Ecto neural progenitor cell (in vitro differentiated cells): ENCODE measurements at regions not wholly inside any gene's neighbourhood (a gene's known extent, or its start where the extent isn't known, plus 50 kb on each side); places are given as distances from the start of the nearest gene placed in this dataset.

ENCODE experiments used
- DNase-seq: peaks from one replicate; pipeline ENCODE4 v3.0.0-alpha.2; 2018; ENCODE audit warnings: low spot score

DNA sequence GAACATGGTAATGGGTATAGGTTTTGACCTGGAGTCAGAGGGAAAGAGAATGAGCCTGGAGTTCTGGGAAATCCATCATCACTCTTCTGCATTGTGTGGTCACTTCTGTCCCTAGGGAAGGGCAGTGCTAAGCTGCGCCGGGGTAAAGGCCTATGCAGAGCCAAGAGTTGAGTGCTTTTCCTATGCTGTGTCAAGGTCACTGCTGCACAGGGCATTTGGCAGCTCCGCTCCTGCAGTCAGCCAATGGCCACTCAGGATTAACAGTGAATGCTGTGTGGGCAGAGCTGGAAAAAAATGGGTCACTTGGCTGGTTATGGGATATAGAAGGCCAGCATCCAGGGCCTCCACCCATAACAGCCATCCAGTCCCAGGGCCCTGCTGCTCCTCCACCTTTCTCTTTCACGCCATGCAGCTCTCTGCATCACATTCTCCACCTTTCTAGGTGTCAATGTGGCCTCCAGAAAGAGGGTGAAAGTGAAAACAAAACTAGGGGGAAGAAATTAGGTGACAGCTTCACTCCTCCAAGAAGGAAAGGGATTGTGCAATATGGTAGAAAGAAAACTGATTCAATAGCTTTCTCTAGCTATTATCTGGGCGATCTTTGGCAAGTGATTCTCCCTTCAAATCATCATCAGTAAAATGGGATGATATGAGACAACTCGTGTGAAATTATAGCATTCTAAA, 279.3 kb upstream of the ANKRD55 start:
- no peak for DNase-seq

DNA sequence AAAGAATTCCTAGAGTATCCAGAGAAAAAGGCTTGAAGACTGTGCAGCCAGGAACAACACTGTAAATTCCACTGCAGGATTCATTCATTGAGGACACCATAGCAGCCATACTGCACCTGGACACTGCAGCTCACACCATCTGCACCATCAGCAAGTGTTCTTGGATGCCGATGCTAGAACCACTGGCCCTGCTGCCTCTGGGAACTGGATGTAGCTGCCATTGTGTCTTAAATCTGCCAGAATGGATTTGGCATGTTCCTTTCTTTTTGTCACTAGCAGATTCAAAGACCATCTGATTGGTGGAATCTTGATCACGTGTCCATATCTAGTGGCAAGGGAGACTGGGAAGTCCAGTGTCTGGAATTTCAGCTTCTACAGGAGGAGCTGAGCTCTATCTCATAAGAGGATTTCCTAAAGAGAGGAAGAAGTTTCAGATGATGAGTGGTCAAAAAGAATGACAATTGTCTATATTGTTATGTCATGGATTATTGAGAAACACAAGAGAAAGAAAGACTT, 278.3 kb upstream of the ANKRD55 start:
- DNase-seq, result no peak

DNA sequence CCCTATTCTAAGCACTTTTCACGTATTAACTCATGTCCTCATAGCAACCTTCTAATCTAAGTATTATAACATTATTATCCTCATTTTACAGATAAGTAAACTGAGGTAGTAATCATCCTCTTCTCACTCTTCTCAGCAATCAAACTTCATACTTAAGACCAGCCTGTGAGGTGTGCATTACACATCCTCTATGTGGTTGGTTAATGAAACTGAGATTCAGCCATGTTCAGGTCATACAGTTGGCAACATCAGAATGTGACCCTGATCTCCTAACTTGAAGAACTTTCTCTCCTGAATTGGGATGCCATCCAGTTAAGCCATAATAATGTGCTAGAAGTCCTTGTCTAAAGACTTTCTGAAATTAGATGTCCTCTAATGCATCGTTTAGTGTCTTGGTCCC, 275.1 kb upstream of the ANKRD55 start:
- no peak for DNase-seq

DNA sequence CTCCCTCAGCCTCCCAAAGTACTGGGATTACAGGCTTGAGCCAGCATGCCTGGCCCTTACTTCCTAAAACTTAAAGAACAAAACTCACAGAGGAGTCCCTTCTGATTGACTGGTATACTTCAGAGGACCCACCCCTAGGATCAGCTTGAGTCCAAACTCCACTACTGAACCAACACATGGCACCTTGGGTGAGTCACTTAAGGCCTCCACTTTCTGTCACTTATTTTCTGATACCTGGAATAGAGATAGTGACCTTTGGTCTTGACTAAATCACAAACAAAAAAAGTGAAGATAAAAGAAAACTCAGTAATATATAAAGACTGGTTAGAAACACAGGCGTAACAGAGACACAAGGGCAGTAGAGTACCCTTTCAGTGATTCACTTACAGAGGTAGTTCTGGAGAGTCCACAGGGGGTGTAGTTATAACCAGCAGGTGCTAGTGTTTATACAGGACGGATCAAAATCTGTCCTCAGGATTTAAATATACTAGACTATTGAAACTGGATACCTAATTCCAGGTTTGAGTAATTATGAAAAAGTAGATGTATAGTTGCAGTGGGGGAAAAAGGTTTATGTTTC, 274.3 kb upstream of the ANKRD55 start:
- DNase-seq, result no peak

DNA sequence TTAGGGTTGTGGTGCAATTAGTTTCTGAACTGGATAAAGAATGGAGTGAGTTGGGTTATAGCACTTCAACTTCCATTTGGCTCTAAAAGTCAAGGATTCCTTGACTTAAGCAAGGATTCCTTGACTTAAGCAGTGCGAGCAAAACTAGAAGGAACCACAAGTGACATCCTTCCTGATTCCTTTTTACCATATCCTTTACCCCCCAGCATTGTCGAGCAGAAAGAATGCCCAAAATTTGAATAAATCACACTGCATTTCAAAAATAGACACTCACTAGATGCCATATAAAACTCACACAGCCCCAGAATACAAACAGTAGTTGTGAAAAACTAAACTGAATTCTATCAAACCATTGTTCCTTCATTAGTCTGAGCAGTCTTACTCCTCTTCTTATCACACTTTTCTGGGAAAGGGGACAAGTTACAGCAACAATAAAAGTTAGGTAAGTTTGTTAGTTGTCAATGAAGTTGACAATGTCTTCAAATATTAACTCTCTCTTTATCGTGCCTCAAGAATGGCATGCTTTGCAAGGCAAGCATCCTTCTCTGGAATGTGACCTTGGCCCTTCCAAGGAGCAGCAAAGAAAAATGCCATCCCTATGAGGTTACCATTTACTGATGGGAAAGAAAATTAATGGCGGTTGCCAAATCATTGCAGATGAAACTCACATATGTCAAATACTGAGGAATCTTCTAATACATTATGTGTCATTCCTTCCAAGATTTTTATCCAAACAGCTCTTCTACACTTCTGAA, 273.3 kb upstream of the ANKRD55 start:
- no peak for DNase-seq

DNA sequence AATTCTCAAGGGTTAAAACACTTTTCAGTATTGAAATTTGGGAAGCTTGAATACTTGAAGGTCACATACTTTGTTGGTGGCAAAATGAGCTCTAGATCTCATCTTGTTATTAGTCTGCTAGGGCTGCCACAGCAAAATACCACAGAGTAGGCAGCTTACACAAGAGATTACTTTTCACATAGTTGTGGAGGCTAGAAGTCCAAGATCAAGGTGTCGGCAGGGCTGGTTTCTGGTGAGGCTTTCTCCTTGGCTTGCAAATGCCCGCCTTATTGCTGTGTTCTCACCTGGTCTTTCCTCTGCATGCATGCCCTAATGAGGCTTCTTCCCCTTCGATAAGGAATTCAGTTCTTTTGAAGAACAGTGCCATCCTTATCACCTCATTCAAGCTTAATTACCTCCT, 270.8 kb upstream of the ANKRD55 start:
- DNase-seq, result no peak

DNA sequence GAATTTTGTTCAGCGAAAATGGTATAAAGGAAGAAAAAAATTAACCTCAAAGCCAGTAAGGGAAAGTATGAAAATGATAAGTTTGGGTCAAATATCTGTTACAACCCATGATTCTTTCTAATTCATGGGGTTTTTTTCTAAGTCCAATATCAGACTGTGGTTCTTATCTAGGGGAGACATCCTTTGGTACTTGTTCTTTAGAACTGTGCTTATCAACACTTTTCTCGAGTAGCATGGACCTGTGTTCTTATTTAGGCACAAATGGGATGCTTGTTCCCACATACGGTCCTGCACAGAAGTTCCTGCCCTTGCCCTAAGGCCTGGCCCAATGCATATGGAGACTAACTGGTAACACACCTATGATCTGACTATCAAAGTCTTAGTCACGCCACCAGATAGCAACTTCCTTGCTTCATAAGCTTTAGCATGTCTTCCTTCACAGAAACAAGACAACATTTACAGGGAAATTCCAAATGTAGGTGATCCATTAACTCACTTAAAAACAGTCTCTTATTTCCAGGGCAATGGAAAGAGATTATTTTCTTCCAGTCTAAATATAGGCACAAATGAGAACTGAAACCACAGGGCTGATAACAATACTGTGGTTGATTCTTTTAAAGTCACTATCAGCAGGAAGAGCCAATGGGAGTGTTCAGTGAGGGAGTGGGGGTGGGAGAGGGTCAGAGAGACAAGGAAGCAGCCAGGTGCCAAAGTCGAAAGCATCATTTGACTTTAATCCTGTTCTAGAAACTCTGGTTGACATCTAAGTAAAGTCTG, 268.8 kb upstream of the ANKRD55 start:
- DNase-seq, result no peak

DNA sequence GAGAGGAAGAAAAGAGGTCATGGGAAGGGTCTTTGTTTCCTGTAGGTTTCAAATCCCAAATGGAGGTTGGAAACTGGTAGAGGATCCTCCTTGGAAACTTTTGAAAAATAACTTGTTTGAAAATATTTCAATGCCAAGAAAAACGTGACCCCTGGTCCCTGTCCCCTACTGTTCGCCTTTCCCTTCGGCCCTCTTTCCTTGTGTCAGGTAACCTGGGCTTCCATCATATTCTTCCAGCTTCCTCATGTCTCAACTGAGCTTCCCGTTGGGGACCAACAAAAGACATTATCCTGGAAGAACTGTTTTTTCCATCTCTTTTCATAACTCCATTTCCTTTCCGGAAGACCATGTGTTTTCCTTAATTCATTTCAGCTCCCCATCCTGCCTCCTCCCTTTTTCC, 266.8 kb upstream of the ANKRD55 start:
- DNase-seq, result no peak

DNA sequence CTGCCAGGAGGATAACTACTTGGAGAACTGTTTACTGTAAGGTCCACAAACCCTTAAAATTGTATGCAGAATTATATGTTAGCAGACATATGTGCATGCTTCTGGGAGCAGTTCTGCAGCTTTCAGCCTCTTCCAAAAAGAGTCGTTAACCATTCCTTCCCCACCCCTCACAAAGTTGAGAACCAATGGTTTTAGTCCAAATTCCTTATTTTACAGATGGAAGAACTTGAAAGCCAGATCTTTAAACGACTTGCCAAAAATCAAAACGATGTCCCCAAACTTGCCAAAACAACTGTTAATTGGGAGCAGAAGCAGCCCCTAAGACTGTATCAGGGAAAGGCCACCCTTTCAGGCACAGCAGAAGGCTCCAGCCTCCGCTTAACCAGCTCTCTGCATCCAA, 266.4 kb upstream of the ANKRD55 start:
- DNase-seq, result no peak

DNA sequence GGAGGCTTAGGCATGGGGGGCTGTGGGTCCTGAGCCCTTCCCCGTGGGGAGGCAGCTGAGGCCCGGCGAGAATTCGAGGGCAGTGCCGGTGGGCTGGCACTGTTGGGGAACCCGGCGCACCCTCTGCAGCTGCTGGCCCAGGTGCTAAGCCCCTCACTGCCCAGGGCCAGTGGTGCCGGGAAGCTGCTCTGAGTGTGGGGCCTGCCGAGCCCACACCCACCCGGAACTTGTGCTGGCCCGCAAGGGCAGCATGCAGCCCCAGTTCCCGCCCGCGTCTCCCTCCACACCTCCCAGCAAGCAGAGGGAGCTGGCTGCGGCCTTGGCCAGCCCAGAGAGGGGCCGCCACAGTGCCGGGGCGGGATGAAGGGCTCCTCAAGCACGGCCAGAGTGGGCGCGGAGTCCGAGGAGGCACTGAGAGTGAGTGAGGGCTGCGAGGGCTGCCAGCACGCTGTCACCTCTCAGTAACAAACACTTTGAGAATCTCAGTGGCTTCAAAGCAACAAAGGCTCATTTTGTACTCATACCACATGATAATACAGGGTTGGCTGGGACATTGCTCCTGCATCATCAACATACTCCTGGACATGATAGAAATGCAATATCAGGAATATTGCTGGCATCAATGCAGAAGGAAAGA, 265.7 kb upstream of the ANKRD55 start:
- DNase-seq, result no peak

DNA sequence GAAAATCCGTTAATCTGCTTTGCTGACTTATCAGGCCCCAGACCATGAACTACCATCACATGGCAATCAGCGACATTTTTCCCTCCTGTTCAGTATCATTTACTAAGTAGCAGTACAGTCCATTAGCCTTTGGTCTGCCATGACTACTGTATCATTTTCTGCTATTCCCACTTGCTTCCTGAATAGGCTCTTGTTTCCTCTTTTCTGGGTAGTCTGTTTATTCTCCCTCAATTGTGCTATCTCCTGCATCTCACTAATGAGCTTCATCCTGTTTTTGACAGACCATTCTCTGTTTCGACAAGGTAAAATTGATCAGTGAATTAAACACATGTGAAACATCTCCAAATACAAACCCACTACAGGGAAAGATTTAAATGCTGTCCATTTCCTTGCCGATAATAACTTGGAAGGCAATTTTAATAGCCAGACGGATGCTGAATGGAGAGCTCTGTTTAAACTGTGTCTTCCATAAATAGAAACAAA, 263.5 kb upstream of the ANKRD55 start:
- no peak for DNase-seq

DNA sequence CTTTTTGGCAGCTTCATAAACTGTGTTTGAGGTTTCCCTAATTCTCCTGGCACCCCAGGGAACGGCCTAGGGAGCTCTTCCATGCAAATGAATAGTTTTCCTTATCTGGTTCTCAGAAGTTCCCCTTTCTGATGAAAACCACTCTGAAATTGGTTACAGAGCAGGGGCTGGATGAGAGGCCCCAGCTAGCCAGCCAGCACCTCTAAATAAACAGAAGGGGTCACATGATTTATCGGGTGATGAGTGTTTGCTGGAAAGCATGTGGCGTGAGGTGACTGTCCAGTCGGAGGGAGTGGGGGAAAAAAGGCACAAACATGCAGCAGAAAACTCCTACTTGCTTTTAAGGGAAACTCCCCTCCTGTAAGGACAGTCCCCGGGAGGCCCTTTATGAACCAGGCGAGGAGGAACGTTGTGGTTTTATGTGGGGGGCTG, 261.2 kb upstream of the ANKRD55 start:
- DNase-seq, result no peak

DNA sequence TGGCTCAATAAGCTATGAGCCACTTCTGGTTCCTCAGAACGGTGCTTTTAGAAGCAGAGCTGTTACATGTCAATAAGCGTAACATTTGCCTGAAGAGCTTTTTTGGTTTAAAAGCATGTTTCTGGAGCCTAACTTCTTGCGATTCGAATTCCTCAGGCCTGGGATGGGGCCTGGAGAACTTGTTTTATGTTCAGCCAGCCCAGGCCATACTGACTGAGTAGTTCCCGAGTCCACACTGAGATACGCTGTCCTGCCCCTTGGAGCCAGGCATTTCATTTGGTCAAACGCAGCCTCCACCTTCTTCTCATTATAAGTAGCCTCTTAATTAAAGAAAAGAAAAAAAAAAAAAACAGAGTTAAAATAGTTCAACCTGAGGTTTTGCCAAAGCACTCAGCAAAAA, 260.6 kb upstream of the ANKRD55 start:
- no peak for DNase-seq

DNA sequence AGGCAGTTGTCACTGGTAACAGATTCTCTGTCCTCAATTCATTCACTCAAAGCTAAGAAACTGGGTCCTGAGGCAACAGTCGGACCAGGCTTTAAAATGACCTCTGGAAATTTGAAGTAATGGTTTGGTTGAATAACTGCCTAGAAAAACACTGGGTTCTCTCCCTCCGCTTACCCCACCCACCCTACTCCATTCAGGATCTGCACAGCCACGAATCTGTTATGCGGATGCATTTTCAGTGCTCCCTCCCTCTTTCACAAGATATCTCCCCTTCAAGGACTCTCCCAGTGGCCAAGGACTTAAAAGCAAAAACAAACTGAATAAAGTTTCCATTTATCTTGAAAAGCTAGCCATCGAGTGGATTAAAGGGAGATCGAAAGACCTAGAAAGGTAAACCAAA, 260.2 kb upstream of the ANKRD55 start:
- no peak for DNase-seq

DNA sequence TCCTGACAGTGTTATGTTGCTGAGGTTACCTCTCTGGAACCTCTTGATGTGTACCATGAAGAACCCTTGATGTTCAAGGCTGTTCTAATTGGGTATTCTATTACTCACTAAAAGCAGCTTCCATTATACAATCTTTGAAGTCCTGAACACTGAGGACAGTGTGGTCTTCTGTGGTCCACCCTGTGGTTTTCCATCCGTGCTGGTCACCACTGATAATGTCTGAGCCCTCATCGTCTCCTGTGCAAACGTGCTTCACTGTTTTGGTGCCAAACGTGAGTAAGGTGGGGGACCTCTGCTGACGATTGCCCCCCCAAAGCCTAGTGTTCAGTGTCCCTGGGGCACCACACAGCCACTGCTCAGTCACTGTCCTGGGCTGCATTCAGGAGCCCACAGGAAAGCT, 259.7 kb upstream of the ANKRD55 start:
- DNase-seq, result no peak

DNA sequence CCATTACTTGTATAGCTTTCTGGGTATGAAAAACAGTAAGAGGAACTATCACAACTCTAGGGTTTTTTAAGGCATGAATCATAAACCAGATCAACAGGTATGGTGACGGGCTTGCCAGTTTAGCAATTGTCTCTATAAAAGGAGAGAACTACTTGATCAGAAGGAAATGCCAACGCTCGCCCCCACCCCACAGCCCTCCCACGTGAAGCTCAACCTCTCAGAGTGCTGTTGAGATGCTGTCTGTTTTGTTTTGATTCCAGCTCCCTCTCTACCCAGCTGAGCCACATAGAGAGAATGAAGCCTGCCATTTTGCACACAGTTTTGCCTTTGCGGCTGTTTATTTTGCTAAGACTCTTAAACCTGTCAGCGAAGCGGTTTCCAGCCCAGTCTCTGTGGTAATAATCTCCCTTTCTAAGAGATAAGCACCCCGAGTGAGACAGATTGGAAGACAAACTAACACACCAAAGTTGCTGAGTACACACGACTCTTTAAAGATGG, 257.9 kb upstream of the ANKRD55 start:
- DNase-seq, result no peak

DNA sequence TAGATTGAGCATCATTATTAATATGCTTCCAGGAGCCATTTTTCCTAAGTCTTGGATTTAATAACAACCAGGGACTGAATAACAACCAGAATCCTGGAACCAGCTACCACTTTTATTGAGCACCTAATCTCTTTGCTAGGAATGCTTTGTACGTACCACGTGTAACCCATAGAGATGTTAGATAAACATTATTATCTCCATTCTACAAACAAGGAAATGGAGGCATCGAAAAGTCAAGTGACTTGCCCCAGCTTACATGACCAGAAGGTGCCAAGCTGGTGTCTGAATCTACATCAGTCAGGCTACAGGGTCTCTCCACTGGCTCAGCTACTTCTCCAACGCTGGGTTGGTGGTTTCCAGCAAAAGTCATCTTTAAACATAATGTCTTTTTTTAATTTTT, 256.1 kb upstream of the ANKRD55 start:
- DNase-seq, result no peak

DNA sequence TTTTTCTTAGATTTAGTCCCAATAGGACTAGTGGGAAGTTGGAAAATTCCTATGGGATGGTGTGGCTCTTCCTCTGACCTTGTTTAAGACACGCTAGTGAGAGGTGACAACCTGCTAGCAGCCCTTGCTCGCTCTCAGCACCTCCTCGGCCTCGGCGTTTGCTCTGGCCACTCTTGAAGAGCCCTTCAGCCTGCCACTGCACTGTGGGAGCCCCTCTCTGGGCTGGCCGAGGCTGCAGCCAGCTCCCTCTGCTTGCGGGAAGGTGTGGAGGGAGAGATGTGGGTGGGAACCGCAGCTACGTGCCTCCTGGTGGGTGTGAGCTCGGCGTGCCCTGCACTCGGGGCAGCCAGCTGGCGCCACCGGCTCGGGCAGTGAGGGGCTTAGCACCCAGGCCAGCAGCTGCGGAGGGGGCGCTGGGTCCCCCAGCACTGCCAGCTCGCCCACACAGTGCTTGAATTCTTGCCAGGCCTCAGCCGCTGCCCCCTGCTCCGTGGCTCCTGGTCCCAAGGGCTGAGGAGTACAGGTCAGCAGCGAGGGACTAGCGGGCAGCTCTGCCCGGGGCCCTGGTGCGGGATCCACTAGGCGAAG, 254.5 kb upstream of the ANKRD55 start:
- DNase-seq, result no peak

DNA sequence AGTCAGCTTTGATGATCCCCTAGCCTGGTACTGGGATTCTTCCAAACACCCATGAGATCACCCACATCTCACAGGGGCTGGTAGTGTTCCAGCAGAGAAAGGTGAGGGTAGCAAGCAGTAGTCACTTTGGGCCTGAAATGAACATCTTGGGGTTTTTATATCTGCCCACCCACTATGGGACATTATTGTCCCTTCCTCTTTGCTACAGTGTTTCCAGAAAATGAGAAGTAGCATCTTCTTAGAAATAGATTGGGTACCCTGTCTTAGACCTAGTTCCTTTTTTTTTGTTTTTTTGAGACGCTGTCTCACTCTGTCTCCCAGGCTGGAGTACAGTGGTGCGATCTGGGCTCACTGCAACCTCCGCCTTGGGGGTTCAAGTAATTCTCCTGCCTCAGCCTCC, 249.2 kb upstream of the ANKRD55 start:
- DNase-seq, result no peak

DNA sequence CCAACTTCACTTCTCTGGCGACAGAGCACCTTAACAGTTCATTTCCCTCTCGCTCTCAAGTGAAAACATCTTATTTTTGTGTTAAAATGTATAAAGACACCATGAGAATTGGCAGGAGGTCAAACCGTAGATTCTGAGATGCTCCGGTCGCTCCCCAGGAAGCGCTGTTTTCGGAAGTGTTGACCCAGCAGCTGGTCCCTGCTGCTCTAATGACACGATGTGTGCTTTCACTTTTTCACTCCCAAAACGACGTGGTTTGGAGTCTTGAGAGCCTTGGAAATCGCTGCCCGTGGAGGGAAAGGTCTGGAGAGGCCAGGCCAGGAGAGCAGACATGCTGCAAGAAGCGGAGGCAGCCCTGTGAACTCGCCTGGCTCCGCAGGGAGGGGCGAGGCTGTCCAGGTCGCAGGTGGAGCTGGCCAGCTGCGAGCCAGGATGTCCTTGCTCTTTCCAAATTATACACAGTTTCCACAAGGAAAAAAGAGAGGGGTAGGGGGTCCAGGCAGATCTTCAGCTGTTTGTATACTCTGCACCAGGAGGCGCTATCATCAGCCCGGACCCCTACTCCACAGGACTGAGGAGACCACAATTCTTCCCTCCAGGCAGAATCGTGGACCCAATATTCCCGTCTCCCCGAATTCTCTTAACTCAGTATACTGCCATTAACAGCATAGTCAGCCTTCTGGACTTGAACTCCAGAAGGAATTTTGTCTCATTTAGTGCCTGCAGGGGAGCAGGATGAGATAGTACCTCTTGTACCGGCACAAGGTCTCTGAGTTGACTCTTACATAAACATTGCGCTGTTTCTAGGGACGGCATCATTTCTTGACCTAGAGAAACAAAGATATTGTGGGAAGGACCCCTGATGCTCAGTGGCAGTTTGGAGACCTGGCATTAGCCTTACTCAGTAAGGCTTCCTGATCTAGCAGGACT, 248.6 kb upstream of the ANKRD55 start:
- peak; percentile 65 for DNase-seq
